Adrenal gland (tissue), 5 donors: ENCODE measurements at regions not wholly inside any gene's neighbourhood (a gene's known extent, or its start where the extent isn't known, plus 50 kb on each side); places are given as distances from the start of the nearest gene placed in this dataset.

Source experiments
- POLR2A ChIP-seq, 2 donors: fragments of 450-650 bp; IDR thresholded peaks; one replicate each; pipeline ENCODE4 v1.6.1; 2017; ENCODE audit warnings: antibody characterized with exemption in 2 of 2, mild to moderate bottlenecking in 2 of 2, moderate library complexity in 1 of 2
- TF ChIP-seq, protein P1 (sequence below), 6 experiments: fragments of 450-650 bp in 4 of 6; fragments of 200-600 bp in 2 of 6; sonication (generic) in 1 of 6; IDR thresholded peaks; 1 replicate in 5 of 6; 2 replicates in 1 of 6; pipeline versions ENCODE4 v1.5.1 to v1.8.0; 2016 to 2021; ENCODE audit warnings: antibody characterized with exemption in 6 of 6, mild to moderate bottlenecking in 2 of 6, moderate library complexity in 1 of 6
- donor health status: DM: no; HTN: no; CAD: no.

DNA sequence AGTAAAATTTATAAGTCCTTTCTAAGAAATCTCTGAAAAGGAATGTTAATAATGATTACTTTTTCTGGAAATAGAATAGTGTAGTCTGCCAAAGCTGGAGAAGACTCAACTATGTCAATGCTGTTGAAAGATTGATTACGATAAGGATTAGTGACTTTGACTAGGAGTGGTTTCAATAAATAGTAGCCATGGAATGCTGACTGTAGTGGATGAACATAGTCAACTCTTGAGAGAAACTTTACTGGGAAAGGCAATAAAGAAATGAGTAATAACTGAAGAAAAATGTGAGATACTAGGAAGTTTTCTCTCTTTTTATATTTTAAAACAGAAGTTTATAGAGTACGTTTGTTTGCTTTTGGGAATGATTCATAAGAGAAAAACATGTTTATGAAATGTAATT lies 105.0 kb upstream of the CDK13 start:
- TF ChIP-seq, protein P1, sequence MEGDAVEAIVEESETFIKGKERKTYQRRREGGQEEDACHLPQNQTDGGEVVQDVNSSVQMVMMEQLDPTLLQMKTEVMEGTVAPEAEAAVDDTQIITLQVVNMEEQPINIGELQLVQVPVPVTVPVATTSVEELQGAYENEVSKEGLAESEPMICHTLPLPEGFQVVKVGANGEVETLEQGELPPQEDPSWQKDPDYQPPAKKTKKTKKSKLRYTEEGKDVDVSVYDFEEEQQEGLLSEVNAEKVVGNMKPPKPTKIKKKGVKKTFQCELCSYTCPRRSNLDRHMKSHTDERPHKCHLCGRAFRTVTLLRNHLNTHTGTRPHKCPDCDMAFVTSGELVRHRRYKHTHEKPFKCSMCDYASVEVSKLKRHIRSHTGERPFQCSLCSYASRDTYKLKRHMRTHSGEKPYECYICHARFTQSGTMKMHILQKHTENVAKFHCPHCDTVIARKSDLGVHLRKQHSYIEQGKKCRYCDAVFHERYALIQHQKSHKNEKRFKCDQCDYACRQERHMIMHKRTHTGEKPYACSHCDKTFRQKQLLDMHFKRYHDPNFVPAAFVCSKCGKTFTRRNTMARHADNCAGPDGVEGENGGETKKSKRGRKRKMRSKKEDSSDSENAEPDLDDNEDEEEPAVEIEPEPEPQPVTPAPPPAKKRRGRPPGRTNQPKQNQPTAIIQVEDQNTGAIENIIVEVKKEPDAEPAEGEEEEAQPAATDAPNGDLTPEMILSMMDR (IDR thresholded peaks at IDR 0.05), result no peak
- TF ChIP-seq POLR2A (IDR thresholded peaks at IDR 0.05), result no peak
